ENCODE measurements at regions not wholly inside any gene's neighbourhood (a gene's known extent, or its start where the extent isn't known, plus 50 kb on each side); places are given as distances from the start of the nearest gene placed in this dataset.
"Not testable (repeated sequence)": the region's sequence is repeated elsewhere in the genome, so short reads cannot be mapped to it uniquely, and the experiment has no call there.

GRCh38 chr6:22194188-22194921 lies 102.5 kb downstream of the PRL start:
- no peak for DNase-seq (ENCODE audit: low read depth in 2 of 2)

DNA sequence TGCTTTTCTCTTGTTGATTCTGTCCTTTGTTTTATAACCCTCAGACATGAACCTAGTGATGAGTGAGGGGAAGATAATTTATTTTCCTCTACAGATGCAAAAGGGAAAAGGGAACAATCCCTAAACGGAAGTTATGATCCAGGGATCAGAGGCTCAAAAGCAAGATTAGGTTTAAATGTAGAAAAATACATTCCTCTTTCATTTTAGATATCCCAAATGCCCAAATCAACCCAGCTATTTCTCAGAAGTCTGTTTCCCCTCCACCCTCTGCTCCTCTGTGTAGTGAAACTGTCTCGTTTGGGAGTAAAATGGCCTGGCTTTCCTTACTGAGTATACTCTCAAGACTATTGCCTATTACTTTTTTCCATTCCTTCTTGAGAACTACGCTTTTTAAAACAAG lies 97.1 kb downstream of the PRL start:
- DNase-seq (ENCODE audit: low read depth in 2 of 2), result no peak

- no peak for DNase-seq (ENCODE audit: low read depth in 2 of 2)
Measured at GRCh38 chr6:22204153-22204552, 92.7 kb downstream of the PRL start.

- no peak for DNase-seq (ENCODE audit: low read depth in 2 of 2)
Measured at GRCh38 chr6:22205266-22205665, 91.6 kb downstream of the PRL start.

GRCh38 chr6:22206106-22206505 lies 90.7 kb downstream of the PRL start:
- no peak for DNase-seq (ENCODE audit: low read depth in 2 of 2)

GRCh38 chr6:22208026-22208425 lies 88.8 kb downstream of the PRL start:
- DNase-seq (ENCODE audit: low read depth in 2 of 2), result no peak

GRCh38 chr6:22214314-22214713 lies 82.5 kb downstream of the PRL start:
- DNase-seq (ENCODE audit: low read depth in 2 of 2), result no peak

- not testable (repeated sequence) for DNase-seq (ENCODE audit: low read depth in 2 of 2)
Measured at GRCh38 chr6:22215474-22215873, 81.4 kb downstream of the PRL start.

GRCh38 chr6:22218410-22218809 lies 78.4 kb downstream of the PRL start:
- DNase-seq (ENCODE audit: low read depth in 2 of 2), result no peak

DNA sequence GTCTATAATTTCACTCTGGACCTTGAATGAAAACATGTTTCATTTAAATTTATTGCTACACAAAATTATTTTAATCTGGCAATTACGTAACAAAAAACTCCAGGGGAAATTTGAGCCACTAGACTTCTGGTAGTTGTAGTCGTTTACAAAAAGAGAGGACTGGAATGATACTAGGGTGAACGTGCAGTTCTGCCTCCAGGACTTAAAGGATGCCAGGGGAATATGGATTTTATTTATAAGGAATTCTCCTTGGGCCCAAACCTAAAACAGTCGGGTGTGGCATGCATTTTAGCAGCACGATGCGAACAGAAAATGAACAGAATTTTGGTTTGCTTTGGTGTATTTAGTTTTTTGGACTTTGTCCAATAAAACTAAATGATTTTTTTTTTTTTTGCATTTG lies 76.9 kb downstream of the PRL start:
- no peak for DNase-seq (ENCODE audit: low read depth in 2 of 2)

DNA sequence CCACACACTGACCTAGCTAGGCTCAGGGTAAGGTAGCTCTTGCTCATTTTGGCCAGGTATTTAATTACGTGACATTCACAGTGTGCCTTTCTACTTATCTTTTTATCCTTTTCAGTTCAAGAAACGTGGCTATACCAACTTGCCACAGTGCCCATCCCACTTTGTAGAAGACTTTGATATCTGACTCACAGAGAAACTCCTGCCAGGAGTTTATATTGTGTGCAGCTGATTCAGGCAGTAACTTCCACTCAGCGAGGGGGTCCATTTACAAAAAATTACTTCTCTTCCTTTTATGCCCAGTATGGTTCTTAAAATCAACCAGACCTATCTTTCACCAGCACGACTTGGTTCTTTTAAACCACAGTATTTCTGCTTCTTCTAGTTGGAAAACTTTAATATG lies 75.6 kb downstream of the PRL start:
- no peak for DNase-seq (ENCODE audit: low read depth in 2 of 2)

- DNase-seq (ENCODE audit: low read depth in 2 of 2), result no peak
Measured at GRCh38 chr6:22221630-22222029, 75.2 kb downstream of the PRL start.

DNA sequence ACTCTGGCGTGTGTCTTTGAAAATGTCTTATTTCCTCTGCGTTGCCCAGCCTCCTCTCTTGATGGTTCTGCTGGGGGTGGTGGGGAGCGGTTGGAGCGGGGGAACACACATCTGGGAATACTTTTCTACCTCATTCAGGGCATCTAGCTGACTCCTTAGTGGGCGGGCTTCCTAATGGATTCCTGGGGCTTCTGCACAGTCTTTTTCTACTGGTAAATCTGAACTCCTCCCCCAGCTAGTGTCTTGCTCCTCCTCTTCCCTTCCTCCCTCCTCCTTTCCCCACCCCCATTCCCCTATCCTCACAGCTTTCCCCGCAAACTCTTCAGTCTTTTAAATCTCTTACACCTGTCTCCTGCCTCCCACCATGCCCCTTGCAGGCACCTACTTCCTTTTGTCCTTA lies 74.4 kb downstream of the PRL start:
- DNase-seq (ENCODE audit: low read depth in 2 of 2), result no peak

DNA sequence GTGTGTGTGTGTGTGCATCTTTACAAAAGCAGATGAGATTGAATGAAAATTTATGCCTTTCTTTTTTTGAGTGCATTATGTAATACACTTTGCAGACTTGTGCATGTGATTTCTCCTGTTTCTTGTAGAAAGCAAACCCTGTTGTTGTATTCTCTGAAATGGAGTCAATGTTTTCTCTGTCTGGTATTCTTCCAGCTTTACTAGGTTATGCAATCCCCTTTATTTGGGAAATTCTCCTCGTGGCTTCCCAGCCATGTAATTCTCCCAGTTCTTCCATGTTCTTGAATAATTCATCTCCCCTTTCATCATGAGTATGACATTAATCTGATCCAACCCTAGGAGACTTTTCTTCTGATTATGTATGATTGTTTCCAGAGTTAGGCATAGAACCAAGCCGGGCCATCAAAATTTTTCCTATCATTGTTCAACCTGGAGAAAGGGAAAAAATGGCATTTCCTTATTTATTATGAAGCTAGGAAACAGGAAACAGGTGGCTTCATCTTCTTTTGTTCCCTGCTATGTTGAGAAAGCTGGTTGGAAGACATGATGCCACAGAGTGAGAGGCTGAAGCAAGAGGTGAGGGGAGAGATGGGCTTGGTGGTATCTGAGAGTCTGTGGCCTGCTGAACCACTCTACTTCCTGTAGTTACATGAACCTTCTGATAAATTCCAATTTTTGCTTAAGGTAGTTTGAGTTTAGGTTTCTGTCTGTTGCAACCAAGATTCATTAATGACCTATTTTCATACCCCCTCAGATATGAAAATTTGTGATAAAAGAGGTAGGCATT lies 68.8 kb downstream of the PRL start:
- DNase-seq (ENCODE audit: low read depth in 2 of 2), result no peak

DNA sequence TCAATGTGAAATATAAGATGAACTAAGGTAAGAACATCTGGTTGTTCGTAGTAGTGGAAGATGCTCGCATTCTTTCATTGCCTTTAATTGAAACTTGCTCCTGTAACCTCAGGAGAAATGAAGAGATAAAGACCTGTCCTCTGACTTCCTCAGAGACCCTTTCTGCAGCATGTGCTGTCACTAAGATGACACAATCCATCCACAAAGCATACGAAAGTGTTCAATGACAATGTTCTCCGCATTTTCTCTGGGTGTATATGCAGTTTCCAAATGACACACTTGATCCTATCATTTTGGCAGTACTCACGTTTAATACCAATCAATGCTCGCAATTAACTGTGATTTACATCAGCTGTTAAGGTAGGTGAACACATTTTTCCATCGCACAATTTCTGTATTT lies 65.8 kb downstream of the PRL start:
- no peak for DNase-seq (ENCODE audit: low read depth in 2 of 2)

DNA sequence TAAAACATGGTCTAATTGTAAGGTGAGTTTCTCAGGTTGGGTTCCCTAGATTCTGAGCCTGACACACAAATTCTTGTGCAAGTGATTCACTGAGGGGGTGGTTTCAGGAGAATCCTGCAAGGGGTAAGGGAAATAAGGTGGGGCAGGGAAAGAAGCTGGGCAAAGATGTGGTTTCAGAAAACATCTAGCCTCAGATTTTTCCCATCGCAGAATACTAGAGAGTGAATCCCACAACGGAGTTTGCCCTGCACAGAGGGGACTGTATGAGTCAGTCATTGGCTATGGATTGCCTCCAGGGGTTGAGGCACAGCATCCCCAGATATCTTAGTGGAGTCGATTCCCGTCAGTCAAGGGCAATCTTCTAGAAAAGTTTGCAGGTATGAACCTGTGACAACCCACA lies 65.2 kb downstream of the PRL start:
- no peak for DNase-seq (ENCODE audit: low read depth in 2 of 2)

GRCh38 chr6:22236626-22237414 lies 60.0 kb downstream of the PRL start:
- no peak for DNase-seq (ENCODE audit: low read depth in 2 of 2)
